HL-60 (cell line): ENCODE measurements at regions not wholly inside any gene's neighbourhood (a gene's known extent, or its start where the extent isn't known, plus 50 kb on each side); places are given as distances from the start of the nearest gene placed in this dataset.

ENCODE experiments used
- CTCF ChIP-seq: IDR thresholded peaks from one replicate; pipeline ENCODE4 v1.5.1; 2011; ENCODE audit warnings: low read length, control low read depth, inconsistent platforms; ENCODE audit not compliant: insufficient read depth
- GABPA ChIP-seq: IDR thresholded peaks from 2 replicates; pipeline ENCODE4 v1.6.1; 2012; ENCODE audit warnings: low read depth
- POLR2AphosphoS5 ChIP-seq: IDR thresholded peaks from 2 replicates; pipeline ENCODE4 v1.6.1; 2012; ENCODE audit warnings: low read depth
- REST ChIP-seq: IDR thresholded peaks from 2 replicates; pipeline ENCODE4 v1.6.1; 2012; ENCODE audit warnings: low read depth; ENCODE audit not compliant: insufficient replicate concordance

- TF ChIP-seq POLR2AphosphoS5: no peak
- no peak for TF ChIP-seq CTCF
- no peak for TF ChIP-seq REST
- no peak for TF ChIP-seq GABPA
Observed at GRCh38 chr9:89887286-89887685, 282.5 kb downstream of the GADD45G start.
